Calu3 (cell line): ENCODE measurements at regions not wholly inside any gene's neighbourhood (a gene's known extent, or its start where the extent isn't known, plus 50 kb on each side); places are given as distances from the start of the nearest gene placed in this dataset.

Experiments used
- BruUV-seq: library from RNA; stranded (reverse); fragments of 400-500 nt; replicated peaks from 2 replicates; lab custom pipeline; 2021; lab: Mats Ljungman, UMichigan
- CTCF ChIA-PET: fragments of 300-600 bp; sonication (Branson Sonifier 250); formaldehyde crosslinking; loops from one replicate; lab custom pipeline; 2022; ENCODE audit warnings: antibody characterized with exemption; lab: Charles Lee
- DNase-seq: peaks from one replicate; pipeline ENCODE4 v3.0.0; 2022
- H3K27ac Mint-ChIP-seq: one replicate; pipeline ENCODE4 v1.8.0; 2022; ENCODE audit warnings: mixed read lengths; ENCODE audit not compliant: unreplicated experiment
- H3K27me3 Mint-ChIP-seq: one replicate; pipeline ENCODE4 v1.8.0; 2022; ENCODE audit warnings: mixed read lengths; ENCODE audit not compliant: unreplicated experiment
- H3K36me3 Mint-ChIP-seq: one replicate; pipeline ENCODE4 v1.8.0; 2022; ENCODE audit warnings: mild to moderate bottlenecking, moderate library complexity, mixed read lengths; ENCODE audit not compliant: insufficient read depth, unreplicated experiment
- H3K4me1 Mint-ChIP-seq: one replicate; pipeline ENCODE4 v1.8.0; 2022; ENCODE audit warnings: mild to moderate bottlenecking, low read depth, mixed read lengths; ENCODE audit not compliant: unreplicated experiment
- H3K4me3 Mint-ChIP-seq: one replicate; pipeline ENCODE4 v1.8.0; 2022; ENCODE audit warnings: mild to moderate bottlenecking, low read depth, moderate library complexity, mixed read lengths; ENCODE audit not compliant: unreplicated experiment
- H3K9me3 Mint-ChIP-seq: one replicate; pipeline ENCODE4 v1.8.0; 2022; ENCODE audit warnings: low read depth, mixed read lengths; ENCODE audit not compliant: unreplicated experiment
- CTCF ChIP-seq: fragments of 200-600 bp; IDR thresholded peaks from one replicate; pipeline ENCODE4 v1.8.0; 2022; ENCODE audit warnings: antibody characterized with exemption; ENCODE audit not compliant: unreplicated experiment
- intact Hi-C: fragments of 100-400 bp; cut with micrococcal nuclease; formaldehyde crosslinking; loops from one replicate; pipeline ENCODE4 v1.10.0; 2022; ENCODE audit not compliant: unreplicated experiment

- H3K27me3 Mint-ChIP-seq, result peaks cover 83% of the 10 kb centered on the region
These were observed 149.1 kb downstream of the FCRL5 start for GRCh38 chr1:157403203-157403602.

GRCh38 chr1:157400766-157401165 lies 151.5 kb downstream of the FCRL5 start:
- Mint-ChIP-seq H3K4me3 (no peak overlapping the region), H3K4me1 (peaks cover 8% of the 10 kb centered on the region), H3K27ac (no peak overlapping the region), H3K36me3 (no peaks in the 10 kb centered on the region), H3K27me3 (peaks cover 71% of the 10 kb centered on the region), H3K9me3 (no peaks in the 10 kb centered on the region)
- CTCF ChIA-PET, result no interaction called here
- no TSS peak for BruUV-seq
- no peak for DNase-seq
- intact Hi-C loops, result no loop called here
- TF ChIP-seq CTCF, result no peak

More at GRCh38 chr1:157403203-157403602, 149.1 kb downstream of the FCRL5 start:
- Mint-ChIP-seq H3K4me3 (no peak overlapping the region), H3K36me3 (no peaks in the 10 kb centered on the region), H3K9me3 (no peaks in the 10 kb centered on the region), H3K27ac (no peak overlapping the region), H3K4me1 (peaks cover 8% of the 10 kb centered on the region)
- CTCF ChIA-PET, result no interaction called here
- intact Hi-C loops, result no loop called here
- no peak for DNase-seq
- BruUV-seq, result no TSS peak
- no peak for TF ChIP-seq CTCF

GRCh38 chr1:157399984-157400382 lies 152.3 kb downstream of the FCRL5 start:
- H3K4me1 Mint-ChIP-seq, result peaks cover 8% of the 10 kb centered on the region
- CTCF ChIA-PET, result no interaction called here
- BruUV-seq, result no TSS peak
- H3K27me3 Mint-ChIP-seq, result peaks cover 73% of the 10 kb centered on the region
- TF ChIP-seq CTCF, result no peak
- no peak overlapping the region for H3K27ac Mint-ChIP-seq
- DNase-seq, result no peak
- intact Hi-C loops, result no loop called here
- no peak overlapping the region for H3K4me3 Mint-ChIP-seq
- no peaks in the 10 kb centered on the region for H3K36me3 Mint-ChIP-seq
- no peaks in the 10 kb centered on the region for H3K9me3 Mint-ChIP-seq

- CTCF ChIA-PET, result no interaction called here
- H3K27me3 Mint-ChIP-seq, result peaks cover 73% of the 10 kb centered on the region
- no peak for DNase-seq
- H3K27ac Mint-ChIP-seq, result no peak overlapping the region
- H3K4me3 Mint-ChIP-seq, result no peak overlapping the region
- no peaks in the 10 kb centered on the region for H3K9me3 Mint-ChIP-seq
- no TSS peak for BruUV-seq
- peaks cover 8% of the 10 kb centered on the region for H3K4me1 Mint-ChIP-seq
- intact Hi-C loops, result no loop called here
- TF ChIP-seq CTCF, result no peak
- no peaks in the 10 kb centered on the region for H3K36me3 Mint-ChIP-seq
These were observed 152.9 kb downstream of the FCRL5 start for GRCh38 chr1:157399343-157399983.
